H1 (cell line): ENCODE measurements at regions not wholly inside any gene's neighbourhood (a gene's known extent, or its start where the extent isn't known, plus 50 kb on each side); places are given as distances from the start of the nearest gene placed in this dataset.

Experiments
- CTCF ChIA-PET: fragments of 300-600 bp; sonication (Branson Sonifier 250); formaldehyde crosslinking; loops from one replicate; lab custom pipeline; 2021; ENCODE audit not compliant: partially characterized antibody; lab: Charles Lee
- POLR2A ChIA-PET: fragments of 300-600 bp; sonication (Branson Sonifier 250); formaldehyde crosslinking; loops from one replicate; lab custom pipeline; 2021; ENCODE audit warnings: inconsistent platforms; ENCODE audit not compliant: partially characterized antibody; lab: Charles Lee
- DNase-seq, 2 experiments: peaks; one replicate each; pipeline versions ENCODE4 v3.0.0 to v3.0.0-alpha.2; 2010 to 2022; ENCODE audit warnings: low spot score in 2 of 2, low read depth in 1 of 2, mixed read lengths in 1 of 2
- FAIRE-seq: peaks from 2 replicates; lab custom pipeline; 2011; peaks lifted over from hg19 to GRCh38; lab: Jason Lieb, UNC
- H2AFZ ChIP-seq: 2 replicates; pipeline ENCODE4 v1.8.1; 2012; ENCODE audit warnings: low read length, inconsistent platforms
- H2AK5ac ChIP-seq: 2 replicates; pipeline ENCODE4 v1.6.1; 2013; ENCODE audit warnings: low read depth, low read length
- H2BK120ac ChIP-seq: replicated peaks from 2 replicates; pipeline ENCODE3; 2013; ENCODE audit warnings: low read depth, low read length, inconsistent platforms
- H2BK12ac ChIP-seq: 2 replicates; pipeline ENCODE4 v1.6.1; 2013; ENCODE audit warnings: low read depth, low read length
- H2BK15ac ChIP-seq: 2 replicates; pipeline ENCODE4 v1.6.1; 2013; ENCODE audit warnings: low read length
- H2BK20ac ChIP-seq: 2 replicates; pipeline ENCODE4 v1.6.1; 2013; ENCODE audit warnings: low read length
- H2BK5ac ChIP-seq: 2 replicates; pipeline ENCODE4 v1.6.1; 2013; ENCODE audit warnings: low read depth, low read length
- H3K14ac ChIP-seq: 2 replicates; pipeline ENCODE4 v1.6.1; 2013; ENCODE audit warnings: inconsistent platforms; ENCODE audit not compliant: insufficient read length
- H3K18ac ChIP-seq: 2 replicates; pipeline ENCODE4 v1.6.1; 2013; ENCODE audit warnings: low read length; ENCODE audit errors: extremely low read depth
- H3K23ac ChIP-seq: 2 replicates; pipeline ENCODE4 v1.6.1; 2013; ENCODE audit warnings: inconsistent platforms; ENCODE audit not compliant: insufficient read length
- H3K23me2 ChIP-seq: 2 replicates; pipeline ENCODE4 v1.6.1; 2013; ENCODE audit warnings: low read depth, low read length
- H3K27ac ChIP-seq: 2 replicates; pipeline ENCODE4 v1.6.1; 2011; ENCODE audit warnings: low read depth, low read length, inconsistent platforms
- H3K27me3 ChIP-seq, 4 experiments: replicated peaks in 1 of 4; 1 replicate in 1 of 4; 2 replicates in 3 of 4; pipeline versions ENCODE4 v1.6.1 to v1.8.1; 2011 to 2013; ENCODE audit warnings: low read length in 3 of 4, mild to moderate bottlenecking in 3 of 4, inconsistent platforms in 2 of 4, mixed read lengths in 2 of 4, moderate library complexity in 1 of 4; ENCODE audit not compliant: control insufficient read depth in 3 of 4, insufficient read depth in 3 of 4; ENCODE audit errors: extremely low read depth in 1 of 4
- H3K36me3 ChIP-seq, 4 experiments: 2 replicates each; pipeline versions ENCODE4 v1.6.1 to v1.8.1; 2011 to 2013; ENCODE audit warnings: mild to moderate bottlenecking in 4 of 4, low read length in 3 of 4, moderate library complexity in 2 of 4, control low read depth in 1 of 4, inconsistent platforms in 1 of 4; ENCODE audit not compliant: insufficient read depth in 4 of 4, control insufficient read depth in 2 of 4
- H3K4ac ChIP-seq: replicated peaks from 2 replicates; pipeline ENCODE3; 2013; ENCODE audit warnings: low read length, low read depth, mixed read lengths, inconsistent platforms; ENCODE audit not compliant: insufficient read length
- H3K4me1 ChIP-seq, 4 experiments: replicated peaks in 1 of 4; 1 replicate in 1 of 4; 2 replicates in 3 of 4; pipeline versions ENCODE4 v1.6.1 to v1.8.1; 2011 to 2013; ENCODE audit warnings: low read length in 3 of 4, inconsistent platforms in 2 of 4, mixed read lengths in 1 of 4; ENCODE audit not compliant: insufficient read depth in 4 of 4, control insufficient read depth in 3 of 4
- H3K4me2 ChIP-seq, 2 experiments: 2 replicates each; pipeline versions ENCODE4 v1.6.1 to v1.8.1; 2011 to 2013; ENCODE audit warnings: low read depth in 2 of 2, low read length in 2 of 2, control low read depth in 1 of 2, inconsistent platforms in 1 of 2, mild to moderate bottlenecking in 1 of 2; ENCODE audit not compliant: insufficient read depth in 1 of 2
- H3K4me3 ChIP-seq, 4 experiments: fragments of 200-600, 300-600 bp in 1 of 4; sonication (generic), shearing (Covaris generic), sonication (Bioruptor Twin) in 1 of 4; 2 replicates each; pipeline versions ENCODE4 v1.5.1 to v1.8.1; 2011 to 2016; ENCODE audit warnings: low read length in 4 of 4, low read depth in 3 of 4, control low read depth in 2 of 4, inconsistent platforms in 2 of 4, mild to moderate bottlenecking in 2 of 4, mixed read lengths in 1 of 4, moderate library complexity in 1 of 4; ENCODE audit not compliant: insufficient read depth in 2 of 4; ENCODE audit errors: extremely low read depth in 1 of 4
- H3K56ac ChIP-seq: replicated peaks from 2 replicates; pipeline ENCODE3; 2013; ENCODE audit warnings: low read depth, mild to moderate bottlenecking, mixed read lengths, low read length, inconsistent platforms; ENCODE audit not compliant: insufficient read length
- H3K79me1 ChIP-seq: 2 replicates; pipeline ENCODE4 v1.6.1; 2013; ENCODE audit warnings: low read depth, low read length, control low read depth
- H3K79me2 ChIP-seq, 2 experiments: 2 replicates each; pipeline versions ENCODE4 v1.6.1 to v1.8.1; 2012 to 2013; ENCODE audit warnings: low read length in 2 of 2, mild to moderate bottlenecking in 2 of 2, inconsistent platforms in 1 of 2; ENCODE audit not compliant: insufficient read depth in 2 of 2, control insufficient read depth in 1 of 2
- H3K9ac ChIP-seq, 4 experiments: replicated peaks in 1 of 4; 1 replicate in 1 of 4; 2 replicates in 3 of 4; pipeline versions ENCODE4 v1.6.1 to v1.8.1; 2011 to 2013; ENCODE audit warnings: low read depth in 3 of 4, low read length in 3 of 4, control low read depth in 2 of 4, mild to moderate bottlenecking in 2 of 4, moderate library complexity in 2 of 4, inconsistent platforms in 1 of 4; ENCODE audit errors: extremely low read depth in 1 of 4
- H3K9me3 ChIP-seq, 2 experiments: 2 replicates each; pipeline versions ENCODE4 v1.6.1 to v1.8.1; 2012 to 2013; ENCODE audit warnings: mild to moderate bottlenecking in 2 of 2, moderate library complexity in 2 of 2, control low read depth in 1 of 2, inconsistent platforms in 1 of 2, low read depth in 1 of 2, low read length in 1 of 2, mixed read lengths in 1 of 2; ENCODE audit not compliant: insufficient read depth in 2 of 2
- H4K20me1 ChIP-seq, 2 experiments: replicated peaks in 1 of 2; 2 replicates each; pipeline versions ENCODE3 to v1.8.1; 2011 to 2013; ENCODE audit warnings: inconsistent platforms in 2 of 2, low read length in 2 of 2, mild to moderate bottlenecking in 1 of 2; ENCODE audit not compliant: insufficient read depth in 2 of 2, control insufficient read depth in 1 of 2
- H4K5ac ChIP-seq: 2 replicates; pipeline ENCODE4 v1.6.1; 2013; ENCODE audit warnings: low read length, low read depth, mixed read lengths, inconsistent platforms; ENCODE audit not compliant: insufficient read length
- H4K8ac ChIP-seq: 2 replicates; pipeline ENCODE4 v1.8.0; 2013; ENCODE audit warnings: mild to moderate bottlenecking, moderate library complexity, low read length, inconsistent platforms; ENCODE audit not compliant: insufficient read depth; ENCODE audit errors: extremely low read depth
- H4K91ac ChIP-seq: replicated peaks from 2 replicates; pipeline ENCODE3; 2013; ENCODE audit warnings: low read length, mixed read lengths, inconsistent platforms; ENCODE audit not compliant: insufficient read length
- ATF3 ChIP-seq: IDR thresholded peaks from 2 replicates; pipeline ENCODE4 v1.6.1; 2011; ENCODE audit warnings: low read depth, mild to moderate bottlenecking, low read length; ENCODE audit not compliant: insufficient read depth
- CEBPB ChIP-seq: IDR thresholded peaks from 2 replicates; pipeline ENCODE4 v1.6.1; 2012; ENCODE audit warnings: low read depth, low read length
- CHD1 ChIP-seq: IDR thresholded peaks from 2 replicates; pipeline ENCODE4 v1.6.1; 2012; ENCODE audit warnings: low read depth, low read length, improper control_type of control experiment
- E2F6 ChIP-seq: IDR thresholded peaks from 2 replicates; pipeline ENCODE4 v1.6.1; 2012; ENCODE audit warnings: inconsistent platforms
- JUND ChIP-seq: IDR thresholded peaks from 2 replicates; pipeline ENCODE4 v1.6.1; 2011; ENCODE audit warnings: mild to moderate bottlenecking, improper control_type of control experiment, low read length
- POU5F1 ChIP-seq: IDR thresholded peaks from 2 replicates; pipeline ENCODE4 v1.6.1; 2011; ENCODE audit warnings: low read depth, mild to moderate bottlenecking, low read length, moderate library complexity
- SAP30 ChIP-seq: fragments of 300-600 bp; sonication (generic); IDR thresholded peaks from 2 replicates; pipeline ENCODE4 v1.7.1; 2012; ENCODE audit warnings: low read length, moderate library complexity, mild to moderate bottlenecking, inconsistent platforms; ENCODE audit not compliant: insufficient read depth, insufficient replicate concordance
- SP1 ChIP-seq: IDR thresholded peaks from 2 replicates; pipeline ENCODE4 v1.6.1; 2011; ENCODE audit warnings: low read depth, low read length
- SUZ12 ChIP-seq: fragments of 200-600 bp; sonication (generic); IDR thresholded peaks from 2 replicates; pipeline ENCODE4 v1.6.1; 2012; ENCODE audit warnings: mild to moderate bottlenecking, inconsistent platforms, low read length, moderate library complexity, mixed read lengths
- TEAD4 ChIP-seq: IDR thresholded peaks from 2 replicates; pipeline ENCODE4 v1.6.1; 2012; ENCODE audit warnings: low read depth, low read length, inconsistent platforms, mixed read lengths
- YY1 ChIP-seq: IDR thresholded peaks from 2 replicates; pipeline ENCODE4 v1.6.1; 2011; ENCODE audit warnings: low read depth, mild to moderate bottlenecking, low read length
- WGBS, 2 experiments: shearing (Covaris generic) in 1 of 2; methylation state at CpG; one replicate each; pipeline versions ENCODE4 v1.1.6 to v1.1.7; 2013 to 2015; ENCODE audit warnings: low lambda C conversion rate in 2 of 2, mixed read lengths in 2 of 2, inconsistent platforms in 1 of 2, low coverage in 1 of 2, missing lambda C conversion rate in 1 of 2; ENCODE audit not compliant: insufficient replicate concordance in 2 of 2, insufficient coverage in 1 of 2, insufficient read length in 1 of 2; ENCODE audit errors: extremely low coverage in 1 of 2, missing lambda C conversion rate in 1 of 2; 5-methylcytosine and 5-hydroxymethylcytosine counted together

- Histone ChIP-seq H2BK12ac (no peak overlapping the region), H3K36me3 (no peaks in the 10 kb centered on the region), H2AFZ (no peak overlapping the region), H4K8ac (no peak overlapping the region), H3K9me3 (no peaks in the 10 kb centered on the region), H3K23me2 (no peaks in the 10 kb centered on the region), H3K14ac (no peak overlapping the region), H3K4ac (no peak overlapping the region), H3K9ac (no peak overlapping the region), H2BK5ac (no peak overlapping the region), H3K4me2 (no peak overlapping the region), H3K79me1 (no peaks in the 10 kb centered on the region), H3K27me3 (peaks cover 0 to 1% (median 0%) of the 10 kb centered on the region in 4 experiments; a peak in 3 of 7 replicates), H3K56ac (no peak overlapping the region), H2AK5ac (no peak overlapping the region), H4K20me1 (no peaks in the 10 kb centered on the region), H3K23ac (no peak overlapping the region), H4K91ac (no peak overlapping the region), H2BK20ac (no peak overlapping the region), H3K27ac (no peak overlapping the region), H3K4me1 (peaks cover 0 to 1% (median 0%) of the 10 kb centered on the region in 4 experiments; a peak in 2 of 7 replicates), H2BK120ac (no peak overlapping the region), H3K18ac (no peak overlapping the region), H4K5ac (no peak overlapping the region), H3K4me3 (no peak overlapping the region), H3K79me2 (no peaks in the 10 kb centered on the region), H2BK15ac (no peak overlapping the region; the same call in 1 of the 2 replicates)
- no peak for DNase-seq
- CTCF ChIA-PET = interaction anchor here (0.6 to 2.3 kb wide), 4 partner anchors 31 to 570 kb away, joined by 3 to 6 read pairs (median 6); no protein-coding TSS in a partner anchor
- POLR2A ChIA-PET = no interaction called here
- WGBS, 2 experiments = 76% methylated on average over 3 of the region's 3 CpGs; no CpG with 5 or more reads in 1 of the 2 experiments
- FAIRE-seq = no peak
- TF ChIP-seq ATF3 (no peak), POU5F1 (no peak), TEAD4 (no peak), E2F6 (no peak), CEBPB (no peak), SUZ12 (no peak), SP1 (no peak), SAP30 (no peak), YY1 (no peak), CHD1 (no peak), JUND (no peak)
- TF ChIP-seq, all 59 proteins: peak for 0
Observed at GRCh38 chr11:93034031-93034722, 64.7 kb downstream of the MTNR1B start.
